HFFc6 (cell line): ENCODE measurements at regions not wholly inside any gene's neighbourhood (a gene's known extent, or its start where the extent isn't known, plus 50 kb on each side); places are given as distances from the start of the nearest gene placed in this dataset.

Experiments used
- DNase-seq: peaks from one replicate; pipeline ENCODE4 v3.0.0-alpha.2; 2018
- H3K27ac Mint-ChIP-seq: 2 replicates; pipeline ENCODE4 v1.8.0; 2020; ENCODE audit warnings: mild to moderate bottlenecking, mixed read lengths
- H3K27me3 Mint-ChIP-seq: 2 replicates; pipeline ENCODE4 v1.8.0; 2021; ENCODE audit warnings: mild to moderate bottlenecking, moderate library complexity, mixed read lengths; ENCODE audit not compliant: insufficient read depth
- H3K36me3 Mint-ChIP-seq: 2 replicates; pipeline ENCODE4 v1.8.0; 2021; ENCODE audit warnings: low read depth, mixed read lengths
- H3K4me1 Mint-ChIP-seq: 2 replicates; pipeline ENCODE4 v1.8.0; 2020; ENCODE audit warnings: low read depth, mixed read lengths
- H3K4me3 Mint-ChIP-seq: 2 replicates; pipeline ENCODE4 v1.8.0; 2020; ENCODE audit warnings: mild to moderate bottlenecking, moderate library complexity, mixed read lengths
- H3K9me3 Mint-ChIP-seq: 2 replicates; pipeline ENCODE4 v1.8.0; 2020; ENCODE audit warnings: mild to moderate bottlenecking, mixed read lengths
- CTCF ChIP-seq: fragments of 200-600 bp; sonication (generic); IDR thresholded peaks from 2 replicates; pipeline ENCODE4 v1.5.0; 2021; ENCODE audit warnings: antibody characterized with exemption, mild to moderate bottlenecking

- Mint-ChIP-seq H3K4me3 (no peak overlapping the region), H3K27ac (no peak overlapping the region), H3K36me3 (peaks cover 7% of the 10 kb centered on the region; the same call in 1 of the 2 replicates), H3K4me1 (peaks cover 15% of the 10 kb centered on the region), H3K27me3 (peaks cover 2% of the 10 kb centered on the region; the same call in 1 of the 2 replicates), H3K9me3 (no peaks in the 10 kb centered on the region)
- no peak for DNase-seq
- TF ChIP-seq CTCF, result no peak
These were observed 77.0 kb downstream of the SLC25A47 start for GRCh38 chr14:100400115-100400514.

- Mint-ChIP-seq H3K4me1 (peaks cover 18% of the 10 kb centered on the region), H3K27me3 (peaks cover 2% of the 10 kb centered on the region; the same call in 1 of the 2 replicates)
These were observed 78.0 kb downstream of the SLC25A47 start for GRCh38 chr14:100401031-100401692.

GRCh38 chr14:100401792-100402191 is 78.7 kb downstream of the SLC25A47 start:
- Mint-ChIP-seq H3K4me3 (no peak overlapping the region), H3K36me3 (peaks cover 7% of the 10 kb centered on the region; the same call in 1 of the 2 replicates), H3K4me1 (peaks cover 24% of the 10 kb centered on the region), H3K27ac (no peak overlapping the region), H3K27me3 (peaks cover 2% of the 10 kb centered on the region; the same call in 1 of the 2 replicates), H3K9me3 (no peaks in the 10 kb centered on the region)
- TF ChIP-seq CTCF, result no peak
- no peak for DNase-seq

More at GRCh38 chr14:100401031-100401692, 78.0 kb downstream of the SLC25A47 start:
- peaks cover 7% of the 10 kb centered on the region; the same call in 1 of the 2 replicates for H3K36me3 Mint-ChIP-seq
- DNase-seq, result no peak
- H3K4me3 Mint-ChIP-seq, result no peak overlapping the region
- no peaks in the 10 kb centered on the region for H3K9me3 Mint-ChIP-seq
- no peak overlapping the region for H3K27ac Mint-ChIP-seq
- no peak for TF ChIP-seq CTCF

GRCh38 chr14:100402631-100403030 is 79.5 kb downstream of the SLC25A47 start:
- no peak for TF ChIP-seq CTCF
- no peak overlapping the region for H3K27ac Mint-ChIP-seq
- H3K4me3 Mint-ChIP-seq, result no peak overlapping the region
- peaks cover under 1% of the 10 kb centered on the region; the same call in 1 of the 2 replicates for H3K36me3 Mint-ChIP-seq
- no peak for DNase-seq
- peaks cover 26% of the 10 kb centered on the region for H3K4me1 Mint-ChIP-seq
- no peaks in the 10 kb centered on the region for H3K9me3 Mint-ChIP-seq
- H3K27me3 Mint-ChIP-seq, result no peaks in the 10 kb centered on the region; the same call in 1 of the 2 replicates

GRCh38 chr14:100403105-100403504 is 80.0 kb downstream of the SLC25A47 start:
- Mint-ChIP-seq H3K4me1 (peaks cover 26% of the 10 kb centered on the region), H3K36me3 (no peaks in the 10 kb centered on the region)
- no peak for TF ChIP-seq CTCF

More at GRCh38 chr14:100403105-100403504, 80.0 kb downstream of the SLC25A47 start:
- no peaks in the 10 kb centered on the region; the same call in 1 of the 2 replicates for H3K27me3 Mint-ChIP-seq
- DNase-seq, result no peak
- H3K9me3 Mint-ChIP-seq, result no peaks in the 10 kb centered on the region
- H3K27ac Mint-ChIP-seq, result no peak overlapping the region
- H3K4me3 Mint-ChIP-seq, result no peak overlapping the region
